ENCODE measurements at regions not wholly inside any gene's neighbourhood (a gene's known extent, or its start where the extent isn't known, plus 50 kb on each side); places are given as distances from the start of the nearest gene placed in this dataset.

DNA sequence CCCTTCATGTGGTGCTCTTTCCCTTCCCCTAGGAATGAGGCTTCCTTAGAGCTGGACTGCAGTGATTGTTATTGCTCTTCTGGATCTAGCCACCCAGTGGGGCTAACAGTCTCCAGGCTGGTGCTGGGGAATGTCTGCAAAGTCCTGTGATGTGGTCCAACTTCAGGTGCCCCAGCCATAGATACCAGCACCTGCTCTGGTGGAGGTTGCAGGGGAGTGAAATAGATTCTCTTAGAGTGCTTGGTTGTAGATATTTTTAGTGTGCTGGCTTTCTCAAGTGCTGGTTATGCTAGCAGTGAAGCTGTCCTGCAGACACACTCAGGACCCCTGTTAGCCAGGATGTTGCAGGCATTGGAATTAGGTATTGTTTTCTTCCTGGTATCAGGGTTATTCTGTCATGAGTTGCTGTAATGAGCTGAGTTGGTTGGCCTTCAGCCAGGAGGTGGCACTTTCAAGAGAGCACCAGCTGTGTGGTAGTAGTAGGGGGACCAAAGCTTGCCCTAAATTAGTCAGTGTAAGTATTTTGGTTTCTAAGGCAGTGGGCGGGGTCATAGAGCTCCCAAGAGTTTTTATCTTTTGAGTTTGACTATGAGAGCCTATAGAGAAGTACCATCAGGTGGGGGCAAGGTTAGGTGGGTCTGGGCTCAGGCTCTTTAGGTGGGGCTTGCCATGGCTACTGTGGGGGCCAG, 317.5 kb upstream of the SGO1 start:
- Histone ChIP-seq H3K36me3 (no peaks in the 10 kb centered on the region), H3K9me3 (no peaks in the 10 kb centered on the region), H3K4me1 (no peaks in the 10 kb centered on the region), H3K27me3 (no peaks in the 10 kb centered on the region), H3K4me3 (ENCODE audit: low read depth, low read length) (no peak overlapping the region)
- no peak for DNase-seq
- TF ChIP-seq, protein P1, sequence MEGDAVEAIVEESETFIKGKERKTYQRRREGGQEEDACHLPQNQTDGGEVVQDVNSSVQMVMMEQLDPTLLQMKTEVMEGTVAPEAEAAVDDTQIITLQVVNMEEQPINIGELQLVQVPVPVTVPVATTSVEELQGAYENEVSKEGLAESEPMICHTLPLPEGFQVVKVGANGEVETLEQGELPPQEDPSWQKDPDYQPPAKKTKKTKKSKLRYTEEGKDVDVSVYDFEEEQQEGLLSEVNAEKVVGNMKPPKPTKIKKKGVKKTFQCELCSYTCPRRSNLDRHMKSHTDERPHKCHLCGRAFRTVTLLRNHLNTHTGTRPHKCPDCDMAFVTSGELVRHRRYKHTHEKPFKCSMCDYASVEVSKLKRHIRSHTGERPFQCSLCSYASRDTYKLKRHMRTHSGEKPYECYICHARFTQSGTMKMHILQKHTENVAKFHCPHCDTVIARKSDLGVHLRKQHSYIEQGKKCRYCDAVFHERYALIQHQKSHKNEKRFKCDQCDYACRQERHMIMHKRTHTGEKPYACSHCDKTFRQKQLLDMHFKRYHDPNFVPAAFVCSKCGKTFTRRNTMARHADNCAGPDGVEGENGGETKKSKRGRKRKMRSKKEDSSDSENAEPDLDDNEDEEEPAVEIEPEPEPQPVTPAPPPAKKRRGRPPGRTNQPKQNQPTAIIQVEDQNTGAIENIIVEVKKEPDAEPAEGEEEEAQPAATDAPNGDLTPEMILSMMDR (IDR thresholded peaks at IDR 0.05; ENCODE audit: low read depth, low read length) = no peak

DNA sequence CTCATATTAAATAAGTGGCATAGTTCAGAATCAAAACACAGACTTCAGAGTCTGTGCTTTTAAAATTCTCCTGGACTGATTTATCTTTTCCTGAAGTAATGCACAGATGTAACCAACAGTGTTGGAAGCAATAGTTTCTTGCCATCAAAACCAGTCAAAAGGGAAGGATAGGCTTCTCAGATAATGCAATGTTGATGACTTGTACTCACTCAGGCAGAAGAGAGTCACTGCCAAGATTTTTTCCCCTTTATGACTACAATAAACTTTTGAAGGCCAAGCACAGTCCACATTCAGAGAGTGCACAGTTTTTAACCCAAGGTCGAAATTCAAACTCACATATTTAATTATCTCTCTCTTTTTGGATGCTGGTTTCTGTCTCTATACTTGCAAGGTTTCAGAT, 305.0 kb upstream of the SGO1 start:
- no peaks in the 10 kb centered on the region for H3K9me3 ChIP-seq
- no peaks in the 10 kb centered on the region for H3K36me3 ChIP-seq
- H3K4me1 ChIP-seq = no peaks in the 10 kb centered on the region
- H3K4me3 ChIP-seq (ENCODE audit: low read depth, low read length) = no peak overlapping the region
- no peak for DNase-seq
- TF ChIP-seq, protein P1 (IDR thresholded peaks at IDR 0.05; ENCODE audit: low read depth, low read length) = no peak
- H3K27me3 ChIP-seq = no peaks in the 10 kb centered on the region

DNA sequence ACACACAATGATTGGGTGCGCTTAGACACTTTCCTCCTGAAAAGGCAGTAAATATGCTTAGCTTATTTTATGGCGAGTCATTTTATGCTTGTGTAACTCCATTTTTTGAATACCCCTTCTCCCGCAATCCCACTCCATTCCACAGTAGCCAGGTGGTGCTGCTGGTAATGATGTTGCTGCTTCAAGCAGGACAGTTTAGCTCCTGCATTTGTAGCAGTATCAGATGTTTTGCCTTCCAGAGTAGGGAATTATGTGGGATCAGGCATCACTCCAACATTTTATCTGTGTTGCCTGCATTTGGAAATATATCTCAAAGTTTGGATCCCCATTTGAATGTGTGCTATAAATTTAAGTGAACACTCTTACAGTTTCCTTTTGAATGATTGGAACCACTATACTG, 302.1 kb upstream of the SGO1 start:
- H3K4me1 ChIP-seq = no peaks in the 10 kb centered on the region
- H3K27me3 ChIP-seq = no peaks in the 10 kb centered on the region
- no peaks in the 10 kb centered on the region for H3K9me3 ChIP-seq
- no peak for DNase-seq
- H3K36me3 ChIP-seq = no peaks in the 10 kb centered on the region
- no peak overlapping the region for H3K4me3 ChIP-seq (ENCODE audit: low read depth, low read length)
- TF ChIP-seq, protein P1 (IDR thresholded peaks at IDR 0.05; ENCODE audit: low read depth, low read length) = no peak

DNA sequence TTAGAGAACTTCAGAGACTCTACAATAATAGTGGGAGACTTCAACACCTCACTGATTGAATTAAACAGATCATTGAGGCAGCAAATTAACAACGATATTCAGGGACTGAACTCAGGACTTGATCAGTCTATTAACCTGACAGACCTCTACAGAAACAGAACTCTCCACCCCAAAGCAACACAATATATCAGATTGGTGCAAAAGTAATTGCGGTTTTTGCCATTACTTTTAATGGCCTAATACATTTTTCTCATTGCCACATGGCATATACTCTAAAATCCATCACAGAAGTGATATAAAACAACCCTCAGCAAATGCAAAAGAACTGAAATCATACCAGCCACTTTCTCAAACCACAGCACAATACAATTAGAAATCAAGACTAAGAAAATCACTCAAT, 298.1 kb upstream of the SGO1 start:
- TF ChIP-seq, protein P1 (IDR thresholded peaks at IDR 0.05; ENCODE audit: low read depth, low read length) = no peak
- no peak for DNase-seq
- Histone ChIP-seq H3K4me1 (no peaks in the 10 kb centered on the region), H3K9me3 (no peaks in the 10 kb centered on the region), H3K27me3 (no peaks in the 10 kb centered on the region), H3K4me3 (ENCODE audit: low read depth, low read length) (no peak overlapping the region), H3K36me3 (no peaks in the 10 kb centered on the region)

DNA sequence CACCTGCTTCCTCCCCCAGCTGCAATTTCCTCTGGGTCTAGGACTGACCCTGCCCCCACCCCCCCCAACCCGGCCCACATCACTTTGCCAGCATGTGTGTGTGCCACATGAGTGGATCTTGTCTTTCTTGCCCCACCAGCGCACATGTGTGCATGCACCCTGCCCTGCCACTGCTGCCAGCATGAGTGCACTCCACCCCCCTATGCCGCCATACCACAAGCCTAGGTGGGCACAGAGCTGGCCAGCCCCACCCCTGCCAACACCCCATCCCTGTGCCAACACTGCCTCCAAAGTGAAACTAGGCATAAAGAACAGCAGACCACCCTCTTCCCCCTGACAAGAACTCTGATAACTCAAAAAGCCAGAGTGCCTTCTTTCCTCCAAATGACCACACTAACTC, 296.3 kb upstream of the SGO1 start:
- Histone ChIP-seq H3K36me3 (no peaks in the 10 kb centered on the region), H3K9me3 (no peaks in the 10 kb centered on the region), H3K4me3 (ENCODE audit: low read depth, low read length) (no peak overlapping the region), H3K4me1 (no peaks in the 10 kb centered on the region), H3K27me3 (no peaks in the 10 kb centered on the region)
- TF ChIP-seq, protein P1 (IDR thresholded peaks at IDR 0.05; ENCODE audit: low read depth, low read length) = no peak
- DNase-seq = no peak

GRCh38 chr3:20480786-20481365, 294.9 kb upstream of the SGO1 start:
- Histone ChIP-seq H3K4me1 (no peaks in the 10 kb centered on the region), H3K36me3 (no peaks in the 10 kb centered on the region), H3K27me3 (no peaks in the 10 kb centered on the region), H3K4me3 (ENCODE audit: low read depth, low read length) (no peak overlapping the region), H3K9me3 (no peaks in the 10 kb centered on the region)
- DNase-seq = no peak
- TF ChIP-seq, protein P1 (IDR thresholded peaks at IDR 0.05; ENCODE audit: low read depth, low read length) = no peak

Data from BE2C (cell line).